ENCODE measurements at regions not wholly inside any gene's neighbourhood (a gene's known extent, or its start where the extent isn't known, plus 50 kb on each side); places are given as distances from the start of the nearest gene placed in this dataset.

- Histone ChIP-seq H3K9me3 (replicated peaks; ENCODE audit: low read length) (no peaks in the 10 kb centered on the region), H3K36me3 (ENCODE audit: insufficient read depth, low read length) (no peaks in the 10 kb centered on the region), H3K27me3 (ENCODE audit: control insufficient read depth, insufficient read depth, low read length) (peaks cover 4% of the 10 kb centered on the region), H3K4me2 (ENCODE audit: low read length) (no peak overlapping the region), H3K9ac (ENCODE audit: low read depth, low read length) (no peak overlapping the region), H3K4me3 (ENCODE audit: low read length) (no peak overlapping the region), H3K4me1 (ENCODE audit: control insufficient read depth, insufficient read depth, low read length) (peaks cover 15% of the 10 kb centered on the region)
Observed at GRCh38 chr15:47292638-47293190, 424.6 kb upstream of the SEMA6D start.

GRCh38 chr15:47293466-47294162 is 423.7 kb upstream of the SEMA6D start:
- H3K4me3 ChIP-seq (ENCODE audit: low read length): no peak overlapping the region
- no peak overlapping the region for H3K4me2 ChIP-seq (ENCODE audit: low read length)
- H3K4me1 ChIP-seq (ENCODE audit: control insufficient read depth, insufficient read depth, low read length): peaks cover 15% of the 10 kb centered on the region
- no peak overlapping the region for H3K9ac ChIP-seq (ENCODE audit: low read depth, low read length)
- H3K9me3 ChIP-seq (replicated peaks; ENCODE audit: low read length): no peaks in the 10 kb centered on the region
- H3K27me3 ChIP-seq (ENCODE audit: control insufficient read depth, insufficient read depth, low read length): peaks cover 4% of the 10 kb centered on the region
- H3K36me3 ChIP-seq (ENCODE audit: insufficient read depth, low read length): no peaks in the 10 kb centered on the region

- Histone ChIP-seq H3K36me3 (ENCODE audit: insufficient read depth, low read length) (no peaks in the 10 kb centered on the region), H3K4me1 (ENCODE audit: control insufficient read depth, insufficient read depth, low read length) (peaks cover 15% of the 10 kb centered on the region), H3K9ac (ENCODE audit: low read depth, low read length) (no peak overlapping the region), H3K9me3 (replicated peaks; ENCODE audit: low read length) (no peaks in the 10 kb centered on the region), H3K4me2 (ENCODE audit: low read length) (no peak overlapping the region), H3K4me3 (ENCODE audit: low read length) (no peak overlapping the region), H3K27me3 (ENCODE audit: control insufficient read depth, insufficient read depth, low read length) (peaks cover 4% of the 10 kb centered on the region)
Observed at GRCh38 chr15:47294765-47295259, 422.5 kb upstream of the SEMA6D start.

GRCh38 chr15:47296881-47297280 is 420.4 kb upstream of the SEMA6D start:
- peaks cover 15% of the 10 kb centered on the region for H3K4me1 ChIP-seq (ENCODE audit: control insufficient read depth, insufficient read depth, low read length)

GRCh38 chr15:47299846-47300434 is 417.4 kb upstream of the SEMA6D start:
- Histone ChIP-seq H3K9me3 (replicated peaks; ENCODE audit: low read length) (no peaks in the 10 kb centered on the region), H3K36me3 (ENCODE audit: insufficient read depth, low read length) (no peaks in the 10 kb centered on the region), H3K27me3 (ENCODE audit: control insufficient read depth, insufficient read depth, low read length) (no peaks in the 10 kb centered on the region), H3K9ac (ENCODE audit: low read depth, low read length) (no peak overlapping the region), H3K4me2 (ENCODE audit: low read length) (no peak overlapping the region), H3K4me1 (ENCODE audit: control insufficient read depth, insufficient read depth, low read length) (peaks cover under 1% of the 10 kb centered on the region), H3K4me3 (ENCODE audit: low read length) (no peak overlapping the region)

More at GRCh38 chr15:47296881-47297280, 420.4 kb upstream of the SEMA6D start:
- no peak overlapping the region for H3K9ac ChIP-seq (ENCODE audit: low read depth, low read length)
- no peak overlapping the region for H3K4me2 ChIP-seq (ENCODE audit: low read length)
- H3K4me3 ChIP-seq (ENCODE audit: low read length): no peak overlapping the region
- peaks cover 4% of the 10 kb centered on the region for H3K27me3 ChIP-seq (ENCODE audit: control insufficient read depth, insufficient read depth, low read length)
- no peaks in the 10 kb centered on the region for H3K9me3 ChIP-seq (replicated peaks; ENCODE audit: low read length)
- no peaks in the 10 kb centered on the region for H3K36me3 ChIP-seq (ENCODE audit: insufficient read depth, low read length)

GRCh38 chr15:47300596-47300995 is 416.7 kb upstream of the SEMA6D start:
- no peak overlapping the region for H3K9ac ChIP-seq (ENCODE audit: low read depth, low read length)
- no peak overlapping the region for H3K4me3 ChIP-seq (ENCODE audit: low read length)
- H3K4me1 ChIP-seq (ENCODE audit: control insufficient read depth, insufficient read depth, low read length): no peaks in the 10 kb centered on the region
- no peak overlapping the region for H3K4me2 ChIP-seq (ENCODE audit: low read length)
- H3K9me3 ChIP-seq (replicated peaks; ENCODE audit: low read length): no peaks in the 10 kb centered on the region
- no peaks in the 10 kb centered on the region for H3K27me3 ChIP-seq (ENCODE audit: control insufficient read depth, insufficient read depth, low read length)
- no peaks in the 10 kb centered on the region for H3K36me3 ChIP-seq (ENCODE audit: insufficient read depth, low read length)

GRCh38 chr15:47301481-47301880 is 415.8 kb upstream of the SEMA6D start:
- Histone ChIP-seq H3K4me1 (ENCODE audit: control insufficient read depth, insufficient read depth, low read length) (no peaks in the 10 kb centered on the region), H3K4me3 (ENCODE audit: low read length) (no peak overlapping the region), H3K4me2 (ENCODE audit: low read length) (no peak overlapping the region), H3K27me3 (ENCODE audit: control insufficient read depth, insufficient read depth, low read length) (no peaks in the 10 kb centered on the region), H3K9ac (ENCODE audit: low read depth, low read length) (no peak overlapping the region), H3K36me3 (ENCODE audit: insufficient read depth, low read length) (no peaks in the 10 kb centered on the region), H3K9me3 (replicated peaks; ENCODE audit: low read length) (no peaks in the 10 kb centered on the region)

GRCh38 chr15:47304656-47305055 is 412.6 kb upstream of the SEMA6D start:
- H3K4me2 ChIP-seq (ENCODE audit: low read length): no peak overlapping the region
- no peak overlapping the region for H3K9ac ChIP-seq (ENCODE audit: low read depth, low read length)
- H3K4me3 ChIP-seq (ENCODE audit: low read length): no peak overlapping the region
- no peaks in the 10 kb centered on the region for H3K36me3 ChIP-seq (ENCODE audit: insufficient read depth, low read length)
- H3K27me3 ChIP-seq (ENCODE audit: control insufficient read depth, insufficient read depth, low read length): no peaks in the 10 kb centered on the region
- no peaks in the 10 kb centered on the region for H3K4me1 ChIP-seq (ENCODE audit: control insufficient read depth, insufficient read depth, low read length)
- H3K9me3 ChIP-seq (replicated peaks; ENCODE audit: low read length): no peaks in the 10 kb centered on the region

- Histone ChIP-seq H3K36me3 (ENCODE audit: insufficient read depth, low read length) (no peaks in the 10 kb centered on the region), H3K4me2 (ENCODE audit: low read length) (no peak overlapping the region), H3K4me1 (ENCODE audit: control insufficient read depth, insufficient read depth, low read length) (no peaks in the 10 kb centered on the region), H3K9me3 (replicated peaks; ENCODE audit: low read length) (no peaks in the 10 kb centered on the region), H3K4me3 (ENCODE audit: low read length) (no peak overlapping the region), H3K27me3 (ENCODE audit: control insufficient read depth, insufficient read depth, low read length) (no peaks in the 10 kb centered on the region), H3K9ac (ENCODE audit: low read depth, low read length) (no peak overlapping the region)
Observed at GRCh38 chr15:47312161-47312560, 405.1 kb upstream of the SEMA6D start.

- Histone ChIP-seq H3K4me2 (ENCODE audit: low read length) (no peak overlapping the region), H3K27me3 (ENCODE audit: control insufficient read depth, insufficient read depth, low read length) (peaks cover 2% of the 10 kb centered on the region), H3K4me1 (ENCODE audit: control insufficient read depth, insufficient read depth, low read length) (no peaks in the 10 kb centered on the region), H3K9me3 (replicated peaks; ENCODE audit: low read length) (no peaks in the 10 kb centered on the region), H3K9ac (ENCODE audit: low read depth, low read length) (no peak overlapping the region), H3K4me3 (ENCODE audit: low read length) (no peak overlapping the region), H3K36me3 (ENCODE audit: insufficient read depth, low read length) (no peaks in the 10 kb centered on the region)
Observed at GRCh38 chr15:47326410-47327333, 390.6 kb upstream of the SEMA6D start.

GRCh38 chr15:47331829-47332393 is 385.4 kb upstream of the SEMA6D start:
- Histone ChIP-seq H3K4me3 (ENCODE audit: low read length) (no peak overlapping the region), H3K36me3 (ENCODE audit: insufficient read depth, low read length) (no peaks in the 10 kb centered on the region), H3K4me2 (ENCODE audit: low read length) (no peak overlapping the region), H3K9me3 (replicated peaks; ENCODE audit: low read length) (no peaks in the 10 kb centered on the region), H3K27me3 (ENCODE audit: control insufficient read depth, insufficient read depth, low read length) (peaks cover 2% of the 10 kb centered on the region), H3K9ac (ENCODE audit: low read depth, low read length) (no peak overlapping the region), H3K4me1 (ENCODE audit: control insufficient read depth, insufficient read depth, low read length) (no peaks in the 10 kb centered on the region)

All from skeletal muscle satellite cell (primary cell).